LNCAP (cell line): ENCODE measurements at regions not wholly inside any gene's neighbourhood (a gene's known extent, or its start where the extent isn't known, plus 50 kb on each side); places are given as distances from the start of the nearest gene placed in this dataset.

Experiments
- TF ChIP-seq, protein P1 (sequence below): fragments of 450-650 bp; IDR thresholded peaks from 2 replicates; pipeline ENCODE4 v1.5.1; 2017; ENCODE audit warnings: mild to moderate bottlenecking

- TF ChIP-seq, protein P1, sequence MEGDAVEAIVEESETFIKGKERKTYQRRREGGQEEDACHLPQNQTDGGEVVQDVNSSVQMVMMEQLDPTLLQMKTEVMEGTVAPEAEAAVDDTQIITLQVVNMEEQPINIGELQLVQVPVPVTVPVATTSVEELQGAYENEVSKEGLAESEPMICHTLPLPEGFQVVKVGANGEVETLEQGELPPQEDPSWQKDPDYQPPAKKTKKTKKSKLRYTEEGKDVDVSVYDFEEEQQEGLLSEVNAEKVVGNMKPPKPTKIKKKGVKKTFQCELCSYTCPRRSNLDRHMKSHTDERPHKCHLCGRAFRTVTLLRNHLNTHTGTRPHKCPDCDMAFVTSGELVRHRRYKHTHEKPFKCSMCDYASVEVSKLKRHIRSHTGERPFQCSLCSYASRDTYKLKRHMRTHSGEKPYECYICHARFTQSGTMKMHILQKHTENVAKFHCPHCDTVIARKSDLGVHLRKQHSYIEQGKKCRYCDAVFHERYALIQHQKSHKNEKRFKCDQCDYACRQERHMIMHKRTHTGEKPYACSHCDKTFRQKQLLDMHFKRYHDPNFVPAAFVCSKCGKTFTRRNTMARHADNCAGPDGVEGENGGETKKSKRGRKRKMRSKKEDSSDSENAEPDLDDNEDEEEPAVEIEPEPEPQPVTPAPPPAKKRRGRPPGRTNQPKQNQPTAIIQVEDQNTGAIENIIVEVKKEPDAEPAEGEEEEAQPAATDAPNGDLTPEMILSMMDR = no peak
Measured at GRCh38 chr7:93014410-93014809, 103.4 kb downstream of the SAMD9 start.

- TF ChIP-seq, protein P1 = no peak
Measured at GRCh38 chr7:93013446-93014061, 104.2 kb downstream of the SAMD9 start.

GRCh38 chr7:93011351-93012294 is 106.2 kb downstream of the SAMD9 start:
- TF ChIP-seq, protein P1 = no peak

DNA sequence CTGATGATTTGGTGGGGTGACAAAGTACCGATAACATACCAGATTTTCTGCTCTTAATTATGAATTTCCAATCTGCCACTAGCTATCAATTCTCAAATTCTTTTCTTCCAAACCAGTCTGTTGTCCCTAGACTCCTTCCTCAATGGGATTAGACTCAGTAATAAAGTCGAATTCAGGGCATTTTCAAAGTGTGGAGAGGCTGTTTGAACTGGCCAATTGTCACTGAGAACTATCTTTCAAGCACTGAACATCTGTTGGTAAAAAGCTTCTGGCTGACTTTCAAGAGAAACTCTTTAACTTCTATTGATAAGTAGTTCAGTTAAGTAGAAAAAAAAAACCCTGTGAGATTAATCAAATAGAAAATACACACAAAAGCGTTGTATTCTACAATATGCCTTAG is 108.9 kb downstream of the SAMD9 start:
- TF ChIP-seq, protein P1 = no peak

- TF ChIP-seq, protein P1 = no peak
Measured at GRCh38 chr7:93006480-93007095, 111.2 kb downstream of the SAMD9 start.

GRCh38 chr7:93004906-93005305 is 112.9 kb downstream of the SAMD9 start:
- TF ChIP-seq, protein P1 = no peak

DNA sequence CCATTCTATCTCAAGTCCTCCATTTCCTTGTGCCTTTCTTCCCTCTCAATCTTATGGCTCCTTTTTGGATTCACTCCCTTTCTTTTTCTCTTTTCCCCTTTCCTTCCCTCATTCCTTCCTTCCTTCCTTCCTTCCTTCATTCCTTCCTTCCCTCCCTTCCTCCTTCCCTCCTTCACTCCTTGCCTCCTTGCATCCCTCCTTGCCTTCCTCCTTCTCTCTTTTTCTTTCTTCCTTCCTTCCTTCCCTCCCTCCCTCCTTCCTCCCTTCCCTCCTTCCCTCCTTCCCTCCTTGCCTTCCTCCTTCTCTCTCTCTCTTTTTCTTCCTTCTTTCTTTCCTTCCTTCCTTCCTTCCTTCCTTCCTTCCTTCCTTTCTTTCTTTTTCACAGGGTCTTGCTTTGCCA is 120.1 kb downstream of the SAMD9 start:
- TF ChIP-seq, protein P1 = no peak
